ENCODE measurements at regions not wholly inside any gene's neighbourhood (a gene's known extent, or its start where the extent isn't known, plus 50 kb on each side); places are given as distances from the start of the nearest gene placed in this dataset.

DNA sequence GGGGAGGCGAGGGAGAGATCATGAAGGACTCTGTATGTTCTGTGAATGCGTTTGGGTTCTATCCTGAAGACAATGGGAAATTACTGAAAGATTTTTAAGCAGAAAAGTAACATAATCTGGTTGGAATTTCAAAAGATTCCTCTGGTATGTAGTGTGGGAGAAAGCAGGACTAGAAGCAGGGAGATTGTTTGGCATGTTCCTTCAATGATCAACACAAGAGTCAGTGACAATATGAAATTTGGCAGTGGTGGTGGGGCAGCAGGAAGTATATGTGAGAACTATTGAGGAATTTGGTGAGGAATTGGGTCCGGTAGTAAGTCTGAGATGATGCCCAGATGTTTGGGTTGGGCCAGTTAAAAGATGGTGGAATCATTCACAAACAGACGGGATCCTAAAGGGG is 348.7 kb downstream of the CD83 start:
- TF ChIP-seq EZH2 (IDR thresholded peaks at IDR 0.05; ENCODE audit: borderline replicate concordance, insufficient read depth, low read length, poor library complexity, severe bottlenecking) (no peak), EP300 (conservative IDR thresholded peaks at IDR 0.05; ENCODE audit: poor library complexity, severe bottlenecking) (no peak)
- TF ChIP-seq, protein P1, sequence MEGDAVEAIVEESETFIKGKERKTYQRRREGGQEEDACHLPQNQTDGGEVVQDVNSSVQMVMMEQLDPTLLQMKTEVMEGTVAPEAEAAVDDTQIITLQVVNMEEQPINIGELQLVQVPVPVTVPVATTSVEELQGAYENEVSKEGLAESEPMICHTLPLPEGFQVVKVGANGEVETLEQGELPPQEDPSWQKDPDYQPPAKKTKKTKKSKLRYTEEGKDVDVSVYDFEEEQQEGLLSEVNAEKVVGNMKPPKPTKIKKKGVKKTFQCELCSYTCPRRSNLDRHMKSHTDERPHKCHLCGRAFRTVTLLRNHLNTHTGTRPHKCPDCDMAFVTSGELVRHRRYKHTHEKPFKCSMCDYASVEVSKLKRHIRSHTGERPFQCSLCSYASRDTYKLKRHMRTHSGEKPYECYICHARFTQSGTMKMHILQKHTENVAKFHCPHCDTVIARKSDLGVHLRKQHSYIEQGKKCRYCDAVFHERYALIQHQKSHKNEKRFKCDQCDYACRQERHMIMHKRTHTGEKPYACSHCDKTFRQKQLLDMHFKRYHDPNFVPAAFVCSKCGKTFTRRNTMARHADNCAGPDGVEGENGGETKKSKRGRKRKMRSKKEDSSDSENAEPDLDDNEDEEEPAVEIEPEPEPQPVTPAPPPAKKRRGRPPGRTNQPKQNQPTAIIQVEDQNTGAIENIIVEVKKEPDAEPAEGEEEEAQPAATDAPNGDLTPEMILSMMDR (IDR thresholded peaks at IDR 0.05; ENCODE audit: poor library complexity, severe bottlenecking) = no peak
